HEK293T (cell line): ENCODE measurements at regions not wholly inside any gene's neighbourhood (a gene's known extent, or its start where the extent isn't known, plus 50 kb on each side); places are given as distances from the start of the nearest gene placed in this dataset.

Source experiments
- CTCF ChIA-PET: fragments of 350-600 bp; formaldehyde crosslinking; extraction: SDS; loops from one replicate; lab custom pipeline; 2021; ENCODE audit warnings: antibody characterized with exemption, inconsistent platforms; lab: Yijun Ruan, JAX
- POLR2A ChIA-PET: fragments of 350-600 bp; formaldehyde crosslinking; extraction: SDS; loops from one replicate; lab custom pipeline; 2020; ENCODE audit warnings: antibody characterized with exemption, inconsistent platforms; lab: Yijun Ruan, JAX
- DNase-seq: peaks from one replicate; pipeline ENCODE4 v3.0.0; 2012; ENCODE audit warnings: mixed read lengths; ENCODE audit errors: extremely low spot score
- ARNT ChIP-seq: fragments of 450-650 bp; IDR thresholded peaks from 2 replicates; pipeline ENCODE4 v1.6.1; 2017; ENCODE audit warnings: mild to moderate bottlenecking
- BHLHE40 ChIP-seq: fragments of 450-650 bp; IDR thresholded peaks from 2 replicates; pipeline ENCODE4 v1.6.1; 2016; ENCODE audit warnings: mild to moderate bottlenecking, moderate library complexity, borderline replicate concordance
- CTBP1 ChIP-seq: fragments of 450-650 bp; IDR thresholded peaks from 2 replicates; pipeline ENCODE4 v1.6.1; 2016; ENCODE audit warnings: borderline replicate concordance
- ELF4 ChIP-seq: fragments of 450-650 bp; IDR thresholded peaks from 2 replicates; pipeline ENCODE4 v1.6.1; 2017; ENCODE audit warnings: antibody characterized with exemption
- FOXA1 ChIP-seq: fragments of 450-650 bp; IDR thresholded peaks from 2 replicates; pipeline ENCODE4 v1.6.1; 2016; ENCODE audit warnings: mild to moderate bottlenecking
- FOXK2 ChIP-seq: fragments of 450-650 bp; IDR thresholded peaks from 2 replicates; pipeline ENCODE4 v1.6.1; 2016; ENCODE audit warnings: mild to moderate bottlenecking
- FOXM1 ChIP-seq: fragments of 450-650 bp; IDR thresholded peaks from 2 replicates; pipeline ENCODE4 v1.6.1; 2017; ENCODE audit warnings: mild to moderate bottlenecking, borderline replicate concordance
- HDGF ChIP-seq: fragments of 450-650 bp; IDR thresholded peaks from 2 replicates; pipeline ENCODE4 v1.6.1; 2017; ENCODE audit warnings: antibody characterized with exemption, borderline replicate concordance
- L3MBTL2 ChIP-seq: fragments of 450-650 bp; conservative IDR thresholded peaks from 2 replicates; pipeline ENCODE4 v1.6.1; 2016; ENCODE audit warnings: mild to moderate bottlenecking
- LEF1 ChIP-seq: fragments of 450-650 bp; IDR thresholded peaks from 2 replicates; pipeline ENCODE4 v1.6.1; 2017; ENCODE audit warnings: mild to moderate bottlenecking, borderline replicate concordance
- NFRKB ChIP-seq: fragments of 450-650 bp; IDR thresholded peaks from 2 replicates; pipeline ENCODE4 v1.6.1; 2016; ENCODE audit warnings: mild to moderate bottlenecking, moderate library complexity
- SP1 ChIP-seq: fragments of 450-650 bp; IDR thresholded peaks from 2 replicates; pipeline ENCODE4 v1.6.1; 2017
- SUZ12 ChIP-seq: fragments of 450-650 bp; IDR thresholded peaks from 2 replicates; pipeline ENCODE4 v1.6.1; 2016; ENCODE audit warnings: mild to moderate bottlenecking
- TARDBP ChIP-seq: fragments of 450-650 bp; IDR thresholded peaks from 2 replicates; pipeline ENCODE4 v1.6.1; 2016
- ZNF384 ChIP-seq: fragments of 450-650 bp; IDR thresholded peaks from 2 replicates; pipeline ENCODE4 v1.6.1; 2016
- TF ChIP-seq, protein P1 (sequence below): fragments of 450-650 bp; IDR thresholded peaks from 2 replicates; pipeline ENCODE4 v1.6.1; 2016

DNA sequence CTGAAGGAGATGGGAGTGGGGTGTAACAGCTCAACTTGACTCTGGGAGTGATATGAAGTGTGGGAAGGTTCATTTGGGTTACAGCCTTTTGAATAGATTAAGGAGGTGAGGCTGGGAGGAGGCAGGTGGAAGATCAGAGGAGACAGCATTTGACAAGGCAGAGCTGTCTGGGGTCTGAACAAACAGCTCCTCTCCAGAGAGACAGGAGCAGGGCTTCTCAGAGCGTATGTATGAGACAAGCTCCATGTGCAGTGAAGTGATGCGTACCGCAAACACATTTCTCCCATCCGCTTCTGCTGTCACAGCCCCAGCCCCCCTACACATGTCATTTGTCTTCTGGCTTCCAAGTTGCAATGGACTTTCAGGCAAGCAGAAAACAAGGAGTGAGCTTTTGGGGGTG, 137.1 kb upstream of the E2F8 start:
- no peak for DNase-seq
- no peak for TF ChIP-seq L3MBTL2
- no peak for TF ChIP-seq ELF4
- TF ChIP-seq, protein P1, sequence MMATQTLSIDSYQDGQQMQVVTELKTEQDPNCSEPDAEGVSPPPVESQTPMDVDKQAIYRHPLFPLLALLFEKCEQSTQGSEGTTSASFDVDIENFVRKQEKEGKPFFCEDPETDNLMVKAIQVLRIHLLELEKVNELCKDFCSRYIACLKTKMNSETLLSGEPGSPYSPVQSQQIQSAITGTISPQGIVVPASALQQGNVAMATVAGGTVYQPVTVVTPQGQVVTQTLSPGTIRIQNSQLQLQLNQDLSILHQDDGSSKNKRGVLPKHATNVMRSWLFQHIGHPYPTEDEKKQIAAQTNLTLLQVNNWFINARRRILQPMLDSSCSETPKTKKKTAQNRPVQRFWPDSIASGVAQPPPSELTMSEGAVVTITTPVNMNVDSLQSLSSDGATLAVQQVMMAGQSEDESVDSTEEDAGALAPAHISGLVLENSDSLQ = no peak
- TF ChIP-seq TARDBP = no peak
- TF ChIP-seq ARNT = no peak
- no peak for TF ChIP-seq FOXM1
- no peak for TF ChIP-seq HDGF
- TF ChIP-seq LEF1 = no peak
- TF ChIP-seq ZNF384 = no peak
- TF ChIP-seq CTBP1 = no peak
- TF ChIP-seq FOXA1 = no peak
- TF ChIP-seq BHLHE40 = no peak
- TF ChIP-seq SUZ12 = no peak
- no peak for TF ChIP-seq NFRKB
- TF ChIP-seq FOXK2 = no peak
- no peak for TF ChIP-seq SP1
- CTCF ChIA-PET = no interaction called here
- POLR2A ChIA-PET = no interaction called here

DNA sequence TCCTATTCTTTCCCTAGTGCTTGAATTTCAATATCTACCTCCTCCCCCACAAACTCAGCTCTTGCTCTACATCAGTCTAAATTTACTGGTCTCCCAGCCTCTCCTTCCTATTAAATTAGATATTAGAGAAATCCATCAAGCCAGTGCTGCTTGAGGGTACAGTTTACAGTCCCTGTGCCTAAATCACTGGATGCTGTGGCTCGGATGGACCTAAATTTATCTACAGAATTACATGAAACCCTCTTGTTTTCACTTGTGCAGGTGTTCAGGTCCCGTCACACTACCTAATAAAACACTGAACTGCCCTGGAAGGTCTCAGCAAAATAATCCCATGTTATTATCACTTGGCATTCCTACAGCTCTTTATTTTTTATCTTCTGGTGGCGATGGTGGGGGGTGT, 134.7 kb upstream of the E2F8 start:
- POLR2A ChIA-PET = no interaction called here
- CTCF ChIA-PET = no interaction called here
- no peak for DNase-seq
- TF ChIP-seq SP1 = no peak
- no peak for TF ChIP-seq ELF4
- TF ChIP-seq SUZ12 = no peak
- TF ChIP-seq L3MBTL2 = no peak
- no peak for TF ChIP-seq CTBP1
- TF ChIP-seq NFRKB = no peak
- TF ChIP-seq LEF1 = no peak

DNA sequence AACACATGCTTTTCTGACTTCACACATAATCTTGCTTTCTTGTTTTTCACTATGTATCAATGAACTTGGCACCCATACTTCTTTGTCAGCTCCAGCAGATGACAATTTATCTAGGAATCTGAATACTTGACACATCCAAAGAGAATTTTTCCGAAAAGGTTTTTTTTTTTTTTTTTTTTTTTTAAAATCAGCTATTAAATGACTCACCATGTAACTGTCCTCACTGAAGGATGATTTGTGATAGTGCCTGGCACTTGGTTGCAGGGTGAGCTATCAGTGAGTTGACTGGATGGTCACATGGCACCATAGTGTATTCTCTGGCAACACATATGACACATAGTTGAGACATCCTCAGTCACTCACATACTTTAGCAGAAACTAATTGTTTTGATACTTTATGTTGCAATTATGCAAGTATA, 133.4 kb upstream of the E2F8 start:
- no peak for DNase-seq
- ChIA-PET CTCF (no interaction called here), POLR2A (no interaction called here)
- TF ChIP-seq, protein P1 = no peak
- no peak for TF ChIP-seq ZNF384
- TF ChIP-seq ARNT = no peak
- no peak for TF ChIP-seq SP1
- TF ChIP-seq L3MBTL2 = no peak
- no peak for TF ChIP-seq HDGF
- TF ChIP-seq FOXK2 = no peak
- no peak for TF ChIP-seq SUZ12
- TF ChIP-seq ELF4 = no peak
- no peak for TF ChIP-seq FOXA1
- no peak for TF ChIP-seq CTBP1
- no peak for TF ChIP-seq TARDBP
- no peak for TF ChIP-seq LEF1
- no peak for TF ChIP-seq NFRKB

DNA sequence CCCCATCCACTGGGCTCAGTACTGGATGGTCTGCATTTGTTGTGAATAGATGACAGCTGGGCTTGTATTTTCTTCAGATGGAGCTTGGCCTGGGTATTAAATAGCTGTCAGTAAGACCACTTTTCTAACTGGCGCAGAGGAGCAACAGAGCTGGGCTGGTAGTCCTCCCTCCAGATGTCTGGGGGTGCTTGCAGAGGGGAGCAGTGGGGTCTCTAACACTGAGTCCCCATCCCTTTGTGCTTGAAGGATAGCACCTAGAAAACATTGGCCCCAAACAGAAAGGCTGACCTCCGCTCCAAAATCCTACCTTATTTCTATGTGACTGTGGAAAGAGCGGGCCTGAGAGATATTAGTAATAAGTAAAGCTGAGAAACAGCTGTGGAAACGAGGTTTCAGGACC, 131.6 kb upstream of the E2F8 start:
- no peak for DNase-seq
- CTCF ChIA-PET = no interaction called here

DNA sequence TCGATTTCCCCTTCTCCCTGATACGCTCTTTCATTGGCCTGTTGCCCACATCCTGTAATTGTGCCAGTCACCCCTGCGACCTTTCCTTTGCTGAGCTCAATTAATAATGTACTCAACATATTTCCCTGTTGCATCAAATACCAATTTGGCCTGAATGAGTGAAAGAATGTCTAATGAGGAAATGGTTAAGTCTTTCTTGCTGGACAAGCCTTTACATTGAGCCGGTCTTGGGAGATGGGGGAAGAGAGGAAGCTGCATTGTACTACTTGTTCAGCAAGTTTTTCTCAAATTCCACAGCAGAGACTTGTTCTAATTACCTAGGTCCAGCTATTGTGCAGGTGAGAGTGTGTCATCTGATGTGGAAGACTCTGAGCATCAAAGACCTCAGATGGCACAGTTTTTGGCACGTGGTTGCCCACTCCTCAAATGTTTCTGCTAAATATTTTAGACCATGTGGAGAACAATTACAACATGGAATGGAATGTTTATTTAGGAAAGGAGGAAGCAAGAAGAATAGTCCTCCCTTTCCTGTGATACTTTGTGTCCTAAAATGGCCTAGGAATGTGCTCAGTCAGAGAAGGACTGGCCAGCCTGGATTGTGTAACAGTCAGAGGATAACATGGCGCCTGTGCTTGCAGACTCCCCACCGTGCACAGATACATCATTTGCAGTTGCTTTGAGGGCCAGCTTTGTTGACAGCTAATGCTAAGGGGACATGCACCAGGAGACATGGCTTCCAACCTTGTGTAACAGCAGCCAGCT, 129.5 kb upstream of the E2F8 start:
- ChIA-PET POLR2A (no interaction called here), CTCF (no interaction called here)
- TF ChIP-seq CTBP1 (no peak), HDGF (no peak), NFRKB (no peak), ZNF384 (no peak), TARDBP (no peak), ELF4 (no peak), FOXK2 (no peak), ARNT (no peak), SUZ12 (no peak), FOXA1 (no peak), L3MBTL2 (no peak), LEF1 (no peak), FOXM1 (no peak), SP1 (no peak), BHLHE40 (no peak)
- TF ChIP-seq, protein P1 = no peak
- no peak for DNase-seq

More for the DNA sequence above, 131.6 kb upstream of the E2F8 start:
- no peak for TF ChIP-seq L3MBTL2
- no peak for TF ChIP-seq TARDBP
- TF ChIP-seq SUZ12 = no peak
- TF ChIP-seq HDGF = no peak
- TF ChIP-seq ZNF384 = no peak
- TF ChIP-seq, protein P1 = no peak
- TF ChIP-seq BHLHE40 = no peak
- TF ChIP-seq FOXA1 = no peak
- TF ChIP-seq FOXK2 = no peak
- no peak for TF ChIP-seq ARNT
- TF ChIP-seq CTBP1 = no peak
- no peak for TF ChIP-seq ELF4
- TF ChIP-seq LEF1 = no peak
- no peak for TF ChIP-seq SP1
- no peak for TF ChIP-seq NFRKB
- no peak for TF ChIP-seq FOXM1
- POLR2A ChIA-PET = no interaction called here
